GM12878 (cell line): ENCODE measurements at regions not wholly inside any gene's neighbourhood (a gene's known extent, or its start where the extent isn't known, plus 50 kb on each side); places are given as distances from the start of the nearest gene placed in this dataset.

Experiments
- ATAC-seq: fragments of 200-7000 bp; cut with Tn5 transposase; 3 replicates; pipeline ENCODE4 v1.9.1; 2020; ENCODE audit warnings: mild to moderate bottlenecking, moderate library complexity
- BruUV-seq: library from RNA; stranded (reverse); fragments of 400-500 nt; replicated peaks from 2 replicates; lab custom pipeline; 2021; lab: Mats Ljungman, UMichigan
- CTCF ChIA-PET: fragments of 300-600 bp; sonication (Branson Sonifier 250); formaldehyde crosslinking; extraction: SDS; loops from one replicate; lab custom pipeline; 2021; ENCODE audit warnings: inconsistent platforms; lab: Yijun Ruan, JAX
- POLR2A ChIA-PET: fragments of 350-600 bp; formaldehyde crosslinking; extraction: SDS; loops from one replicate; lab custom pipeline; 2021; ENCODE audit warnings: inconsistent platforms; lab: Charles Lee
- RAD21 ChIA-PET: fragments of 300-600 bp; sonication (Branson Sonifier 250); formaldehyde crosslinking; loops from one replicate; lab custom pipeline; 2023; ENCODE audit warnings: antibody characterized with exemption; ENCODE audit not compliant: unreplicated experiment; lab: Charles Lee
- SMC1A ChIA-PET: fragments of 300-600 bp; sonication (Branson Sonifier 250); formaldehyde crosslinking; loops from one replicate; lab custom pipeline; 2023; ENCODE audit not compliant: unreplicated experiment, uncharacterized antibody; lab: Charles Lee
- DNase-seq: peaks from one replicate; pipeline ENCODE4 v3.0.0-alpha.2; 2011; ENCODE audit warnings: low read depth, low spot score
- FAIRE-seq: peaks from 3 replicates; lab custom pipeline; 2011; peaks lifted over from hg19 to GRCh38; lab: Jason Lieb, UNC
- H2AFZ ChIP-seq: 2 replicates; pipeline ENCODE4 v1.6.0; 2011; ENCODE audit warnings: low read depth, low read length, control low read depth; ENCODE audit not compliant: control insufficient read depth
- H3K27ac ChIP-seq: 2 replicates; pipeline ENCODE4 v1.5.1; 2011; ENCODE audit warnings: control low read depth; ENCODE audit not compliant: control insufficient read depth, insufficient read depth
- H3K27me3 ChIP-seq, 2 experiments: replicated peaks in 1 of 2; 2 replicates each; pipeline versions ENCODE4 v1.6.0 to v1.6.1; 2011; ENCODE audit warnings: low read length in 1 of 2; ENCODE audit not compliant: control insufficient read depth in 2 of 2, insufficient read depth in 2 of 2
- H3K36me3 ChIP-seq, 2 experiments: 2 replicates each; pipeline ENCODE4 v1.5.1; 2011; ENCODE audit warnings: low read length in 1 of 2; ENCODE audit not compliant: control insufficient read depth in 2 of 2, insufficient read depth in 2 of 2
- H3K4me1 ChIP-seq: 2 replicates; pipeline ENCODE4 v1.6.1; 2011; ENCODE audit warnings: mild to moderate bottlenecking, low read length, moderate library complexity, mixed read lengths; ENCODE audit not compliant: control insufficient read depth, insufficient read depth
- H3K4me2 ChIP-seq: 2 replicates; pipeline ENCODE4 v1.6.0; 2011; ENCODE audit warnings: control low read depth; ENCODE audit not compliant: control insufficient read depth, insufficient read depth
- H3K4me3 ChIP-seq: fragments of 200-600 bp; sonication (generic); 2 replicates; pipeline ENCODE4 v1.5.1; 2016
- H3K79me2 ChIP-seq: 2 replicates; pipeline ENCODE4 v1.6.0; 2011; ENCODE audit warnings: low read length; ENCODE audit not compliant: control insufficient read depth, insufficient read depth
- H3K9ac ChIP-seq: 2 replicates; pipeline ENCODE4 v1.8.0; 2011; ENCODE audit warnings: low read length, control low read depth, mixed read lengths; ENCODE audit not compliant: control insufficient read depth, insufficient read depth
- H3K9me3 ChIP-seq: replicated peaks from 3 replicates; pipeline ENCODE4 v1.5.1; 2011; ENCODE audit warnings: mild to moderate bottlenecking, low read length; ENCODE audit not compliant: control insufficient read depth, insufficient read depth
- H4K20me1 ChIP-seq: 2 replicates; pipeline ENCODE4 v1.6.0; 2011; ENCODE audit not compliant: control insufficient read depth, insufficient read depth
- CBX5 ChIP-seq: sonication (generic); IDR thresholded peaks from 2 replicates; pipeline ENCODE4 v1.6.1; 2016; ENCODE audit warnings: low read depth, moderate library complexity, mild to moderate bottlenecking, inconsistent platforms
- CHD1 ChIP-seq: IDR thresholded peaks from 2 replicates; pipeline ENCODE4 v1.6.1; 2012; ENCODE audit warnings: low read depth, low read length, improper control_type of control experiment
- FOXK2 ChIP-seq: fragments of 450-650 bp; IDR thresholded peaks from 2 replicates; pipeline ENCODE4 v1.6.1; 2017; ENCODE audit warnings: mild to moderate bottlenecking, moderate library complexity
- GABPA ChIP-seq: IDR thresholded peaks from 2 replicates; pipeline ENCODE4 v1.6.1; 2014; ENCODE audit warnings: antibody characterized with exemption, low read depth, mild to moderate bottlenecking, inconsistent platforms
- MYB ChIP-seq: fragments of 150-350 bp; IDR thresholded peaks from 2 replicates; pipeline ENCODE4 v1.6.1; 2014; ENCODE audit warnings: mild to moderate bottlenecking, low read depth, low read length, borderline replicate concordance
- NBN ChIP-seq: fragments of 450-650 bp; IDR thresholded peaks from 2 replicates; pipeline ENCODE4 v1.6.1; 2016
- NR2C2 ChIP-seq: IDR thresholded peaks from 2 replicates; pipeline ENCODE4 v1.6.1; 2011; ENCODE audit warnings: borderline replicate concordance, low read depth; ENCODE audit not compliant: control insufficient read depth, insufficient read length
- POLR2AphosphoS2 ChIP-seq: IDR thresholded peaks from 2 replicates; pipeline ENCODE4 v1.6.1; 2011; ENCODE audit warnings: low read depth, mild to moderate bottlenecking, low read length, improper control_type of control experiment, moderate library complexity
- RBBP5 ChIP-seq: fragments of 200-600 bp; sonication (generic); conservative IDR thresholded peaks from 2 replicates; pipeline ENCODE4 v1.6.1; 2016
- SIN3A ChIP-seq: IDR thresholded peaks from 2 replicates; pipeline ENCODE4 v1.6.1; 2012; ENCODE audit warnings: low read depth, low read length, improper control_type of control experiment
- TBL1XR1 ChIP-seq: IDR thresholded peaks from 2 replicates; pipeline ENCODE4 v1.6.1; 2012; ENCODE audit warnings: low read depth, low read length, improper control_type of control experiment
- YY1 ChIP-seq: IDR thresholded peaks from 2 replicates; pipeline ENCODE4 v1.6.1; 2011; ENCODE audit warnings: low read depth, mild to moderate bottlenecking, low read length
- ZNF622 ChIP-seq: fragments of 450-650 bp; IDR thresholded peaks from 2 replicates; pipeline ENCODE4 v1.6.1; 2017; ENCODE audit warnings: mild to moderate bottlenecking, inconsistent platforms
- WGBS: methylation state at CpG from one replicate; pipeline ENCODE4 v1.1.6; 2016; ENCODE audit warnings: low lambda C conversion rate; ENCODE audit not compliant: insufficient replicate concordance, insufficient coverage; ENCODE audit errors: missing lambda C conversion rate; 5-methylcytosine and 5-hydroxymethylcytosine counted together
- in situ Hi-C: fragments of 300-500 bp; cut with MboI; formaldehyde crosslinking; loops from 9 replicates; pipeline ENCODE4 v1.14.3; 2018; ENCODE audit warnings: mixed read lengths
- intact Hi-C: fragments of 100-400 bp; cut with micrococcal nuclease; formaldehyde crosslinking; loops from one replicate; pipeline ENCODE4 v1.14.2; 2022; ENCODE audit not compliant: unreplicated experiment
- TF ChIP-seq, protein P1 (sequence below): fragments of 450-650 bp; formaldehyde crosslinking; IDR thresholded peaks from 2 replicates; pipeline ENCODE4 v1.4.0; 2022; ENCODE audit warnings: mild to moderate bottlenecking, moderate library complexity
- TF ChIP-seq, protein P2 (sequence below): IDR thresholded peaks from 2 replicates; pipeline ENCODE4 v1.6.1; 2012; ENCODE audit warnings: low read depth, low read length, improper control_type of control experiment

GRCh38 chr21:17269760-17270159 lies 243.1 kb upstream of the CXADR start:
- ChIA-PET POLR2A (no interaction called here), SMC1A (interaction anchor here (0.6 kb wide), 1 partner anchor 328 kb away, joined by 3 read pairs; no protein-coding TSS in a partner anchor), RAD21 (no interaction called here), CTCF (no interaction called here)
- Histone ChIP-seq H3K9ac (no peak overlapping the region), H3K27me3 (no peaks in the 10 kb centered on the region), H2AFZ (no peak overlapping the region), H3K36me3 (no peaks in the 10 kb centered on the region), H3K4me1 (no peaks in the 10 kb centered on the region), H3K9me3 (no peaks in the 10 kb centered on the region), H3K4me2 (no peak overlapping the region), H3K4me3 (no peak overlapping the region), H4K20me1 (no peaks in the 10 kb centered on the region), H3K27ac (no peak overlapping the region), H3K79me2 (no peaks in the 10 kb centered on the region)
- intact Hi-C loops (no loop called here), in situ Hi-C loops (no loop called here)
- BruUV-seq: no TSS peak
- FAIRE-seq: no peak
- 82% methylated on average over 3 of the region's 3 CpGs for WGBS
- ATAC-seq: no peak
- no peak for DNase-seq
- TF ChIP-seq CBX5 (no peak), RBBP5 (no peak), TBL1XR1 (no peak), MYB (no peak), SIN3A (no peak), CHD1 (no peak), FOXK2 (no peak), POLR2AphosphoS2 (no peak), NR2C2 (no peak), YY1 (no peak), NBN (no peak), ZNF622 (no peak), GABPA (no peak)
- TF ChIP-seq, protein P1, sequence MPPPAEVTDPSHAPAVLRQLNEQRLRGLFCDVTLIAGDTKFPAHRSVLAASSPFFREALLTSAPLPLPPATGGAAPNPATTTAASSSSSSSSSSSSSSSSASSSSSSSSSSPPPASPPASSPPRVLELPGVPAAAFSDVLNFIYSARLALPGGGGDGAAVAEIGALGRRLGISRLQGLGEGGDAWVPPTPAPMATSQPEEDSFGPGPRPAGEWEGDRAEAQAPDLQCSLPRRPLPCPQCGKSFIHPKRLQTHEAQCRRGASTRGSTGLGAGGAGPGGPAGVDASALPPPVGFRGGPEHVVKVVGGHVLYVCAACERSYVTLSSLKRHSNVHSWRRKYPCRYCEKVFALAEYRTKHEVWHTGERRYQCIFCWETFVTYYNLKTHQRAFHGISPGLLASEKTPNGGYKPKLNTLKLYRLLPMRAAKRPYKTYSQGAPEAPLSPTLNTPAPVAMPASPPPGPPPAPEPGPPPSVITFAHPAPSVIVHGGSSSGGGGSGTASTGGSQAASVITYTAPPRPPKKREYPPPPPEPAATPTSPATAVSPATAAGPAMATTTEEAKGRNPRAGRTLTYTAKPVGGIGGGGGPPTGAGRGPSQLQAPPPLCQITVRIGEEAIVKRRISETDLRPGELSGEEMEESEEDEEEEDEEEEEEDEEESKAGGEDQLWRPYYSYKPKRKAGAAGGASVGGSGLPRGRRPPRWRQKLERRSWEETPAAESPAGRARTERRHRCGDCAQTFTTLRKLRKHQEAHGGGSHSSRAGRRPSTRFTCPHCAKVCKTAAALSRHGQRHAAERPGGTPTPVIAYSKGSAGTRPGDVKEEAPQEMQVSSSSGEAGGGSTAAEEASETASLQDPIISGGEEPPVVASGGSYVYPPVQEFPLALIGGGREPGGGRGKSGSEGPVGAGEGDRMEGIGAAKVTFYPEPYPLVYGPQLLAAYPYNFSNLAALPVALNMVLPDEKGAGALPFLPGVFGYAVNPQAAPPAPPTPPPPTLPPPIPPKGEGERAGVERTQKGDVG: no peak
- TF ChIP-seq, protein P2, sequence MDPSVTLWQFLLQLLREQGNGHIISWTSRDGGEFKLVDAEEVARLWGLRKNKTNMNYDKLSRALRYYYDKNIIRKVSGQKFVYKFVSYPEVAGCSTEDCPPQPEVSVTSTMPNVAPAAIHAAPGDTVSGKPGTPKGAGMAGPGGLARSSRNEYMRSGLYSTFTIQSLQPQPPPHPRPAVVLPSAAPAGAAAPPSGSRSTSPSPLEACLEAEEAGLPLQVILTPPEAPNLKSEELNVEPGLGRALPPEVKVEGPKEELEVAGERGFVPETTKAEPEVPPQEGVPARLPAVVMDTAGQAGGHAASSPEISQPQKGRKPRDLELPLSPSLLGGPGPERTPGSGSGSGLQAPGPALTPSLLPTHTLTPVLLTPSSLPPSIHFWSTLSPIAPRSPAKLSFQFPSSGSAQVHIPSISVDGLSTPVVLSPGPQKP: no peak
